Gastrocnemius medialis (tissue), 4 donors: ENCODE measurements at regions not wholly inside any gene's neighbourhood (a gene's known extent, or its start where the extent isn't known, plus 50 kb on each side); places are given as distances from the start of the nearest gene placed in this dataset.

Experiments
- CTCF ChIP-seq, 5 experiments: fragments of 450-650 bp in 3 of 5; fragments of 200-600 bp in 2 of 5; sonication (generic) in 2 of 5; IDR thresholded peaks in 4 of 5; conservative IDR thresholded peaks in 1 of 5; 1 replicate in 4 of 5; 2 replicates in 1 of 5; pipeline ENCODE4 v1.5.1; 2016 to 2019; ENCODE audit warnings: antibody characterized with exemption in 5 of 5, mild to moderate bottlenecking in 3 of 5, moderate library complexity in 3 of 5
- POLR2A ChIP-seq, 2 donors: fragments of 450-650 bp; IDR thresholded peaks; one replicate each; pipeline ENCODE4 v1.6.1; 2017; ENCODE audit warnings: antibody characterized with exemption in 2 of 2, mild to moderate bottlenecking in 2 of 2, moderate library complexity in 2 of 2

GRCh38 chr18:65498605-65499004 lies 252.2 kb upstream of the CDH7 start:
- TF ChIP-seq CTCF (IDR thresholded peaks at IDR 0.05 in 4 of 5, conservative IDR thresholded peaks at IDR 0.05 in 1 of 5) (no peak), POLR2A (IDR thresholded peaks at IDR 0.05) (no peak)
